IMR-90 (cell line): ENCODE measurements at regions not wholly inside any gene's neighbourhood (a gene's known extent, or its start where the extent isn't known, plus 50 kb on each side); places are given as distances from the start of the nearest gene placed in this dataset.

Source experiments
- ATAC-seq: fragments of 200-7000 bp; cut with Tn5 transposase; 2 replicates; pipeline ENCODE4 v1.9.1; 2020; ENCODE audit warnings: low read depth, mild to moderate bottlenecking, moderate library complexity
- BruUV-seq: library from RNA; stranded (reverse); fragments of 400-500 nt; replicated peaks from 2 replicates; lab custom pipeline; 2021; lab: Mats Ljungman, UMichigan
- CTCF ChIA-PET: fragments of 300-600 bp; formaldehyde crosslinking; extraction: SDS; loops from one replicate; lab custom pipeline; 2021; ENCODE audit warnings: antibody characterized with exemption; lab: Yijun Ruan, JAX
- POLR2A ChIA-PET: fragments of 300-600 bp; sonication (Branson Sonifier 250); formaldehyde crosslinking; loops from one replicate; lab custom pipeline; 2022; ENCODE audit warnings: antibody characterized with exemption; ENCODE audit not compliant: unreplicated experiment; lab: Charles Lee
- DNase-seq: peaks from one replicate; pipeline ENCODE4 v3.0.0; 2013
- H2AFZ ChIP-seq: replicated peaks from 2 replicates; pipeline ENCODE3; 2013; ENCODE audit warnings: low read length, mild to moderate bottlenecking; ENCODE audit not compliant: poor library complexity
- H2AK5ac ChIP-seq: 2 replicates; pipeline ENCODE4 v1.6.1; 2013; ENCODE audit warnings: low read depth, low read length, inconsistent platforms
- H2AK9ac ChIP-seq: replicated peaks from 2 replicates; pipeline ENCODE3; 2013; ENCODE audit warnings: mild to moderate bottlenecking, low read depth, low read length, moderate library complexity; ENCODE audit not compliant: poor library complexity
- H2BK120ac ChIP-seq: 2 replicates; pipeline ENCODE4 v1.6.1; 2013; ENCODE audit warnings: low read depth, low read length, inconsistent platforms
- H2BK15ac ChIP-seq: 3 replicates; pipeline ENCODE4 v1.6.1; 2013; ENCODE audit warnings: low read depth, low read length, inconsistent platforms
- H2BK20ac ChIP-seq: 2 replicates; pipeline ENCODE4 v1.6.1; 2013; ENCODE audit warnings: low read depth, mild to moderate bottlenecking, inconsistent platforms, low read length, moderate library complexity
- H2BK5ac ChIP-seq: 2 replicates; pipeline ENCODE4 v1.6.1; 2013; ENCODE audit warnings: mild to moderate bottlenecking, low read depth, low read length, inconsistent platforms; ENCODE audit not compliant: poor library complexity, severe bottlenecking
- H3K14ac ChIP-seq: replicated peaks from 2 replicates; pipeline ENCODE4 v1.6.1; 2013; ENCODE audit warnings: low read depth, low read length, inconsistent platforms
- H3K18ac ChIP-seq: 2 replicates; pipeline ENCODE4 v1.6.1; 2013; ENCODE audit warnings: low read depth, low read length, control low read depth
- H3K23ac ChIP-seq: 2 replicates; pipeline ENCODE4 v1.6.1; 2013; ENCODE audit warnings: low read depth, low read length, inconsistent platforms
- H3K27ac ChIP-seq: 2 replicates; pipeline ENCODE4 v1.5.1; 2013; ENCODE audit warnings: mild to moderate bottlenecking, control low read depth, low read length; ENCODE audit not compliant: insufficient read depth
- H3K27me3 ChIP-seq: 2 replicates; pipeline ENCODE4 v1.6.1; 2013; ENCODE audit warnings: low read length; ENCODE audit not compliant: control insufficient read depth, insufficient read depth
- H3K36me3 ChIP-seq: 2 replicates; pipeline ENCODE4 v1.6.1; 2013; ENCODE audit warnings: low read length, mixed read lengths; ENCODE audit not compliant: control insufficient read depth, insufficient read depth
- H3K4ac ChIP-seq: 2 replicates; pipeline ENCODE4 v1.6.1; 2013; ENCODE audit warnings: low read depth, low read length, inconsistent platforms
- H3K4me1 ChIP-seq: 2 replicates; pipeline ENCODE4 v1.6.1; 2013; ENCODE audit warnings: low read length, mixed read lengths; ENCODE audit not compliant: control insufficient read depth, insufficient read depth
- H3K4me2 ChIP-seq: 2 replicates; pipeline ENCODE4 v1.6.1; 2013; ENCODE audit warnings: low read depth, mild to moderate bottlenecking, control low read depth, low read length, moderate library complexity
- H3K4me3 ChIP-seq: 2 replicates; pipeline ENCODE4 v1.5.1; 2013; ENCODE audit warnings: low read depth, mild to moderate bottlenecking, control low read depth, low read length, moderate library complexity; ENCODE audit not compliant: insufficient read depth
- H3K56ac ChIP-seq: 2 replicates; pipeline ENCODE4 v1.6.1; 2013; ENCODE audit warnings: low read length, inconsistent platforms; ENCODE audit not compliant: insufficient read depth; ENCODE audit errors: extremely low read depth
- H3K79me1 ChIP-seq, 2 experiments: 2 replicates each; pipeline ENCODE4 v1.6.1; 2013; ENCODE audit warnings: low read length in 2 of 2, inconsistent platforms in 1 of 2, low read depth in 1 of 2
- H3K9ac ChIP-seq: 2 replicates; pipeline ENCODE4 v1.6.1; 2013; ENCODE audit warnings: low read depth, low read length, control low read depth
- H3K9me1 ChIP-seq: 2 replicates; pipeline ENCODE4 v1.6.1; 2013; ENCODE audit warnings: low read length, inconsistent platforms; ENCODE audit not compliant: insufficient read depth
- H3K9me3 ChIP-seq: 2 replicates; pipeline ENCODE4 v1.6.1; 2013; ENCODE audit warnings: low read length; ENCODE audit not compliant: control insufficient read depth, insufficient read depth
- H4K20me1 ChIP-seq: 2 replicates; pipeline ENCODE4 v1.6.1; 2013; ENCODE audit warnings: low read length, inconsistent platforms; ENCODE audit not compliant: insufficient read depth
- H4K5ac ChIP-seq: 2 replicates; pipeline ENCODE4 v1.6.1; 2013; ENCODE audit warnings: mild to moderate bottlenecking, low read depth, low read length, control low read depth
- H4K8ac ChIP-seq, 2 experiments: 2 replicates each; pipeline ENCODE4 v1.6.1; 2013; ENCODE audit warnings: low read depth in 2 of 2, low read length in 2 of 2, control low read depth in 1 of 2, inconsistent platforms in 1 of 2
- H4K91ac ChIP-seq: 2 replicates; pipeline ENCODE4 v1.6.1; 2013; ENCODE audit warnings: low read depth, low read length, inconsistent platforms; ENCODE audit not compliant: insufficient read depth
- BHLHE40 ChIP-seq: fragments of 150-350 bp; IDR thresholded peaks from 2 replicates; pipeline ENCODE4 v1.6.1; 2016; ENCODE audit warnings: mild to moderate bottlenecking, low read depth, low read length
- CEBPB ChIP-seq: IDR thresholded peaks from 2 replicates; pipeline ENCODE4 v1.6.1; 2012; ENCODE audit warnings: low read depth, low read length, improper control_type of control experiment
- CHD1 ChIP-seq: IDR thresholded peaks from 2 replicates; pipeline ENCODE4 v1.6.1; 2012; ENCODE audit warnings: low read depth, low read length, improper control_type of control experiment
- FOS ChIP-seq: fragments of 150-350 bp; IDR thresholded peaks from 2 replicates; pipeline ENCODE4 v1.6.1; 2016; ENCODE audit warnings: low read depth, low read length
- MAZ ChIP-seq: IDR thresholded peaks from 2 replicates; pipeline ENCODE4 v1.6.1; 2012; ENCODE audit warnings: low read depth, mild to moderate bottlenecking, low read length, improper control_type of control experiment, moderate library complexity, borderline replicate concordance
- MXI1 ChIP-seq: IDR thresholded peaks from 2 replicates; pipeline ENCODE4 v1.6.1; 2012; ENCODE audit warnings: low read depth, mild to moderate bottlenecking, low read length, moderate library complexity, borderline replicate concordance
- NFE2L2 ChIP-seq: fragments of 150-350 bp; IDR thresholded peaks from 2 replicates; pipeline ENCODE4 v1.6.1; 2016; ENCODE audit warnings: low read depth, mild to moderate bottlenecking, low read length
- POLR2A ChIP-seq: IDR thresholded peaks from 2 replicates; pipeline ENCODE4 v1.6.1; 2012; ENCODE audit warnings: mild to moderate bottlenecking, low read depth, low read length
- RAD21 ChIP-seq: IDR thresholded peaks from 2 replicates; pipeline ENCODE4 v1.6.1; 2012; ENCODE audit warnings: low read length, improper control_type of control experiment
- RCOR1 ChIP-seq: IDR thresholded peaks from 2 replicates; pipeline ENCODE4 v1.6.1; 2012; ENCODE audit warnings: mild to moderate bottlenecking, low read length, improper control_type of control experiment; ENCODE audit not compliant: insufficient replicate concordance
- SMC3 ChIP-seq: fragments of 150-350 bp; IDR thresholded peaks from 2 replicates; pipeline ENCODE4 v1.6.1; 2016; ENCODE audit warnings: low read depth, mild to moderate bottlenecking, antibody characterized with exemption, low read length, moderate library complexity
- WGBS, 2 experiments: methylation state at CpG; one replicate each; pipeline versions ENCODE4 v1.1.5 to v1.1.7; 2013; ENCODE audit warnings: missing lambda C conversion rate in 2 of 2; ENCODE audit not compliant: insufficient read length in 1 of 2; ENCODE audit errors: extremely low coverage in 2 of 2; 5-methylcytosine and 5-hydroxymethylcytosine counted together
- dilution Hi-C: fragments of 300-500 bp; cut with HindIII; formaldehyde crosslinking; loops from one replicate; pipeline ENCODE4 v1.14.3; 2018; ENCODE audit warnings: low sequenced_read_pairs; ENCODE audit not compliant: unreplicated experiment
- in situ Hi-C: fragments of 300-500 bp; cut with MboI; formaldehyde crosslinking; loops from 3 replicates; pipeline ENCODE4 v1.14.3; 2019; ENCODE audit warnings: low sequenced_read_pairs, inconsistent platforms, mixed read lengths
- intact Hi-C: fragments of 100-400 bp; cut with micrococcal nuclease; formaldehyde crosslinking; loops from 2 replicates; pipeline ENCODE4 v1.10.0; 2022
- TF ChIP-seq, protein P1 (sequence below): fragments of 150-350 bp; IDR thresholded peaks from 2 replicates; pipeline ENCODE4 v1.6.1; 2017; ENCODE audit warnings: mild to moderate bottlenecking, antibody characterized with exemption, low read length, low read depth
- TF ChIP-seq, protein P2 (sequence below): conservative IDR thresholded peaks from 2 replicates; pipeline ENCODE4 v1.5.1; 2012; ENCODE audit warnings: mild to moderate bottlenecking, low read depth, low read length, improper control_type of control experiment

DNA sequence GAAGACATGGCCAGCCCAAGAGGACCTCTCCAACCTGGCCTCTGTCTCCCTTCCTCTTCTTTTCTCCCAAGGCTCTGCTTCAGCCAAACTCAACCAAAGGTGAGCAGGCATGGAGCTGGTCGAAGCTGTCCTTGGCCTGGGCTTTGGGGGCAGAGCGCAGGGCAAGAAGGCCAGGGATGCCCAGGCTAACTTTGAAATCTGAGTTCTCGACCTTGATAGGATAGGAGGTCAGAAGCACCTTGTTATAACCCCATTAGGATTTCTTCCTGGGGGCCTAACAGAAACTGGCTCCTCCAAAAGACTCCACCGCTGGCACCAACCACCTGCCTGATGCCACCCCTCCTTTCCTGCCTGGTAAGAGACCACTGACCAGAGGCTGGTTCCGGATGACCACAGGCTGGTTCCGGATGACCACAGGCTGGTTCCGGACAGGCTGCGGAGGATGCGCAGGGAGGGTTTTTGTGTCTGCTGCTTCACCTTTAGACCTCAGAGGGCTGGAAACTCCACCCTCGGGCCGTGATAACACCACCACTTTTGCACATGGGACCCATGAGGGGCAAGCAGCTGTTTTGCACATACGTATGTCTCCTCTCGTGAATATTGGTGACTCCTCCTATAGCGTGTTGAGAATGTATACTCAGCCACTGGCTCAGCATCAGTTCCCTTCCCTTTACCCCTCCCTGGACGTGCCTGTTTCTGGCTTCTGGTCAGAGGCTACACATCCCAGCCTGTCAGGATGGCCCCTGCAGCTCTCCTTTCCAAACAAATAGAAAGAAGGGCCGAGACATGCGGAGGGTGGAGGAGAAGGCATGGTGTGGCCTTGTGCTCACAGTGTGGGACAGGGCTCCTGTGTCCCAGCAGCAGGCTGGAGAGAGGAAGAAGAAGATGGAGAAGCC lies 140.1 kb downstream of the DNAJB6 start:
- Histone ChIP-seq H3K9me3 (peaks cover 23% of the 10 kb centered on the region), H4K91ac (no peak overlapping the region), H3K27ac (no peak overlapping the region), H2AK9ac (no peak overlapping the region), H2AFZ (no peak overlapping the region), H3K4me1 (no peaks in the 10 kb centered on the region), H3K36me3 (no peaks in the 10 kb centered on the region), H4K8ac (no peak overlapping the region), H3K79me1 (no peaks in the 10 kb centered on the region), H3K4ac (no peak overlapping the region), H3K27me3 (no peaks in the 10 kb centered on the region), H4K20me1 (no peaks in the 10 kb centered on the region), H2BK20ac (no peak overlapping the region), H3K4me3 (no peak overlapping the region), H2AK5ac (no peak overlapping the region), H3K14ac (no peak overlapping the region), H3K23ac (no peak overlapping the region), H2BK120ac (no peak overlapping the region), H3K56ac (no peak overlapping the region), H2BK5ac (no peak overlapping the region), H3K18ac (no peak overlapping the region), H2BK15ac (no peak overlapping the region), H3K9me1 (no peaks in the 10 kb centered on the region), H4K5ac (no peak overlapping the region), H3K9ac (no peak overlapping the region), H3K4me2 (no peak overlapping the region)
- ChIA-PET CTCF (no interaction called here), POLR2A (no interaction called here)
- DNase-seq (no peak), ATAC-seq (no peak)
- in situ Hi-C loops = no loop called here
- no TSS peak for BruUV-seq
- intact Hi-C loops = no loop called here
- no CpG with 5 or more reads among the region's 17 CpGs for WGBS, 2 experiments
- TF ChIP-seq, protein P1, sequence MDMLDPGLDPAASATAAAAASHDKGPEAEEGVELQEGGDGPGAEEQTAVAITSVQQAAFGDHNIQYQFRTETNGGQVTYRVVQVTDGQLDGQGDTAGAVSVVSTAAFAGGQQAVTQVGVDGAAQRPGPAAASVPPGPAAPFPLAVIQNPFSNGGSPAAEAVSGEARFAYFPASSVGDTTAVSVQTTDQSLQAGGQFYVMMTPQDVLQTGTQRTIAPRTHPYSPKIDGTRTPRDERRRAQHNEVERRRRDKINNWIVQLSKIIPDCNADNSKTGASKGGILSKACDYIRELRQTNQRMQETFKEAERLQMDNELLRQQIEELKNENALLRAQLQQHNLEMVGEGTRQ = no peak
- TF ChIP-seq SMC3 = no peak
- no peak for TF ChIP-seq CEBPB
- no peak for TF ChIP-seq NFE2L2
- TF ChIP-seq RAD21 = no peak
- no peak for TF ChIP-seq BHLHE40
- no peak for TF ChIP-seq RCOR1
- TF ChIP-seq MAZ = no peak
- no peak for TF ChIP-seq POLR2A
- no peak for TF ChIP-seq FOS
- TF ChIP-seq CHD1 = no peak
- TF ChIP-seq MXI1 = no peak
- TF ChIP-seq, protein P2, sequence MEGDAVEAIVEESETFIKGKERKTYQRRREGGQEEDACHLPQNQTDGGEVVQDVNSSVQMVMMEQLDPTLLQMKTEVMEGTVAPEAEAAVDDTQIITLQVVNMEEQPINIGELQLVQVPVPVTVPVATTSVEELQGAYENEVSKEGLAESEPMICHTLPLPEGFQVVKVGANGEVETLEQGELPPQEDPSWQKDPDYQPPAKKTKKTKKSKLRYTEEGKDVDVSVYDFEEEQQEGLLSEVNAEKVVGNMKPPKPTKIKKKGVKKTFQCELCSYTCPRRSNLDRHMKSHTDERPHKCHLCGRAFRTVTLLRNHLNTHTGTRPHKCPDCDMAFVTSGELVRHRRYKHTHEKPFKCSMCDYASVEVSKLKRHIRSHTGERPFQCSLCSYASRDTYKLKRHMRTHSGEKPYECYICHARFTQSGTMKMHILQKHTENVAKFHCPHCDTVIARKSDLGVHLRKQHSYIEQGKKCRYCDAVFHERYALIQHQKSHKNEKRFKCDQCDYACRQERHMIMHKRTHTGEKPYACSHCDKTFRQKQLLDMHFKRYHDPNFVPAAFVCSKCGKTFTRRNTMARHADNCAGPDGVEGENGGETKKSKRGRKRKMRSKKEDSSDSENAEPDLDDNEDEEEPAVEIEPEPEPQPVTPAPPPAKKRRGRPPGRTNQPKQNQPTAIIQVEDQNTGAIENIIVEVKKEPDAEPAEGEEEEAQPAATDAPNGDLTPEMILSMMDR = no peak
- dilution Hi-C loops = no loop called here
